ENCODE measurements at regions not wholly inside any gene's neighbourhood (a gene's known extent, or its start where the extent isn't known, plus 50 kb on each side); places are given as distances from the start of the nearest gene placed in this dataset.
"Not testable (repeated sequence)": the region's sequence is repeated elsewhere in the genome, so short reads cannot be mapped to it uniquely, and the experiment has no call there.

DNA sequence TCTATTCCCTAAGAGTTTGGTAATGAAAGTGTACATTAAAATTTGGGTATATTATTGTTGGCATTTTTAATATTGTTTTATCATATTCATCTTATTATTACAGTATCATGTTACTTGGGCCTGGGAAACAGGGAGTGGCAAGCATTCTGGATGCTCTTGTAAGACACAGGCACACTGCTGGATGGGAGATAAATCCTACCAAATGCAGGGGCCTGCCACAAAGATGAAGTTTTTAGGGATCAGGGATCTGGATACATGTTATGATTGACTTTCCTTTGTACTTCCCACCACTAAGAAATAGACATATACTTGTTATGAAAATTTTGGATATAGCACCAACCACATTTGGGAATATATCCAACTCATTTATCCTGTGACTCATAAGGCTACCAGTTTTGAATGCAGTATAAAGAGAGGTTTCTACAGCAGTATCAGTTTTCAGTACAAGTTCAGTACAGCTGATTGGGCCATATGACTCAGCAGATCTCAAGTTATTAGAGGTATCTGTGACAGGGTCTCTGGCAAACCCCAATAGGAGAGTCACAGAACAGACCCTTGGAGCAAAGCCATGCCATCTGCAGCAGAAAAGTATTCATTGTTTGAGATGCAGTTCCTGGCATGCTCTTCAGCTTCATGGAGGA lies 360.1 kb downstream of the DMAC1 start:
- H3K9me3 Mint-ChIP-seq (ENCODE audit: low read depth): no peaks in the 10 kb centered on the region
- no peaks in the 10 kb centered on the region for H3K4me1 Mint-ChIP-seq (ENCODE audit: low read depth)
- H3K27ac Mint-ChIP-seq: no peak overlapping the region
- no peaks in the 10 kb centered on the region for H3K27me3 Mint-ChIP-seq
- no peak overlapping the region for H3K4me3 Mint-ChIP-seq
- no peaks in the 10 kb centered on the region for H3K36me3 Mint-ChIP-seq

DNA sequence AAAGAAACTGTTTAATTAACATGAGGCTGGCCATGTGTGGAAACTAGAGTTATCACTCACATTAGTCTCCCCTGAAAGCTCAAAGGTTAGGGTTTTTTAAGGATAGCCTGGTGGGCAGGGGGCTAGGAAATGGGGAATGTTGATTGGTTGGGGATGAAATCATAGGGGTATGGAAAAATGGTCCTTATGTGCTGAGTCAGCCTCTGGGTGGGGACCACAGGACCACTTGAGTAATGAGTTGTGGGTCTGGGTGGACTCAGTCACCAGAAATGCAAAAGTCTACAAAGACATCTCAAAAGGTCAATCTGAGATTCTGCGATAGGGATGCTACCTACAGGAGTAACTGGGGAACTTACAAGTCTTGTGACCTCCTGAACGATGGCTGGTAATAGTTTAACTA lies 362.8 kb downstream of the DMAC1 start:
- no peak overlapping the region for H3K4me3 Mint-ChIP-seq

DNA sequence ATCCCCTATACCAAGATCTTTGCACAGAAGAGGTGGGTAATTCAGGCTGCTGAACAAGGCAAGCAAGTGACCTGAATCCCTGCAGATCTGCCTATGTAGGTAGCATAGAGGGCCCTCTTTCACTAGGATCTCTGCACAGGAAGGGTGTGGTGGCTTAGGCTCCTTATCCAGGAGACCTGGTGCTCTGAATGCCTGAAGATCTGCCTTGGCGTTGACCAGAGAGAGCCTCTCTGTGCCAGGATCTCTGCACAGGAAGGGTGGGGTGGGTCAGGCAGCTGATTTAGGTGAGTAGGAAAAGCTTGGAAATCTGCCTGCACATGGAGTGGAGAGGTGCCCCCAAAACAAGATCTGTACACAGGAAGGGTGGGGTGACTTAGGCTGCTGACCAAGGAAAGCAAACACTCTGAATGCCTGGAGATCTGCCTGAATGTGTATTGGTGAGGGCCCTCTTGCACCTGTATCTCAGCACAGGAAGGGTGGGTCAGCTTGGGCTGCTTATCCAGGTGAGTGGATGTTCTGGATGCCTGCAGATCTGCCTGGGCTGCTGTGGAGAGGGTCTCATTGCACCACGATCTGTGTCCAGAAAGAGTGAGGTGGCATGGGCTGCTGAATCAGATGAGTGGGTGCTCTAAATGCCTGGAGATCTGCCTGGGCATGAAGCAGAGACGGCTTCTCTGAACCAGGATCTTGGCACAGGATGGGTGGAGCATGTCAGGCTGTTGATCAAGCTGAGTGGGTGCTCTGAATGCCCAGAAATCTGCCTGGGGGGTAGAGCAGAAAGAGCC lies 365.9 kb downstream of the DMAC1 start:
- Mint-ChIP-seq H3K27ac (no peak overlapping the region), H3K27me3 (peaks cover 3% of the 10 kb centered on the region), H3K4me3 (no peak overlapping the region), H3K4me1 (ENCODE audit: low read depth) (no peaks in the 10 kb centered on the region), H3K9me3 (ENCODE audit: low read depth) (peaks cover 7% of the 10 kb centered on the region), H3K36me3 (no peaks in the 10 kb centered on the region)

More for the DNA sequence above, 362.8 kb downstream of the DMAC1 start:
- Mint-ChIP-seq H3K27ac (no peak overlapping the region), H3K9me3 (ENCODE audit: low read depth) (peaks cover 7% of the 10 kb centered on the region), H3K4me1 (ENCODE audit: low read depth) (no peaks in the 10 kb centered on the region), H3K36me3 (no peaks in the 10 kb centered on the region), H3K27me3 (no peaks in the 10 kb centered on the region)

DNA sequence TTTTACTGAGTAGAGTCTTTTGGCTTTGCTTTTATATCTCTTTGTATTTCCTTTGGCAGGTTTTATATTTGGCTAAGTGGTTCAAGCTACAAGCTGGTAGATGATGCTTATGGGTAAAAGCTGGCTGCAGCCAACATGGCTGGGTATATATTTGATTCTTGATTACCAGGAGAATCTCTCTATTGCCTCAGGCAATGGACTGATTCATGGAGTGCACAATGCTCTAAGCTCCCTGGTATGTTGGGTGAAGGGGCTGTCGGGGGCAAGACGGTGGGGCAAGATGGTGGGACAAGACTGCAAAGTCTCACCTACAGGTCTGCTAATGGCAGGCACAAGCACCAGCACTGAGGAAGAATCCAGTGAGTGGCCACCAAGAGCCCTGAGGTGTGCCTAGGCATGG lies 366.6 kb downstream of the DMAC1 start:
- Mint-ChIP-seq H3K4me3 (no peak overlapping the region), H3K36me3 (no peaks in the 10 kb centered on the region), H3K27ac (no peak overlapping the region), H3K27me3 (peaks cover 3% of the 10 kb centered on the region), H3K4me1 (ENCODE audit: low read depth) (no peaks in the 10 kb centered on the region), H3K9me3 (ENCODE audit: low read depth) (peaks cover 11% of the 10 kb centered on the region)

DNA sequence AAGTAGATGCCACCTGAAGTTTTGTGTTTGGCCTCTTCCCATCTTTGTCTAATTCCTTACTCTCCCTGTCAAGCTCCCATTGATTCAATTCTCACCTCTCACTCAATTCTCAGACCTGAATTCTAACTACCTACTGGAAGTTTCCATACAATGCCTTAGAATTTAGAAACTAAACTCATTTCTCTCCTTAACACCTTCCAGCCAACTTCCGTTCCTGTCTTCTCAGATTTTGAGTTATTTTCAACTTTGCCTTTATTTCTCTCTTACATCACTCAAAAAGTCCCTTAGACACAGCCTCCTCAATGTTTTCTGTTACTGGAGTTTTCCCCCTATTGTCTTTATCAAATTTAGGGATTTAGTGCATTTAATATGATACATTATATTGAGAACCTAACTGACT lies 382.2 kb downstream of the DMAC1 start:
- H3K9me3 Mint-ChIP-seq (ENCODE audit: low read depth): peaks cover 12% of the 10 kb centered on the region
- not testable (repeated sequence) for H3K36me3 Mint-ChIP-seq; H3K27ac Mint-ChIP-seq; H3K4me3 Mint-ChIP-seq; H3K27me3 Mint-ChIP-seq; H3K4me1 Mint-ChIP-seq (ENCODE audit: low read depth)

DNA sequence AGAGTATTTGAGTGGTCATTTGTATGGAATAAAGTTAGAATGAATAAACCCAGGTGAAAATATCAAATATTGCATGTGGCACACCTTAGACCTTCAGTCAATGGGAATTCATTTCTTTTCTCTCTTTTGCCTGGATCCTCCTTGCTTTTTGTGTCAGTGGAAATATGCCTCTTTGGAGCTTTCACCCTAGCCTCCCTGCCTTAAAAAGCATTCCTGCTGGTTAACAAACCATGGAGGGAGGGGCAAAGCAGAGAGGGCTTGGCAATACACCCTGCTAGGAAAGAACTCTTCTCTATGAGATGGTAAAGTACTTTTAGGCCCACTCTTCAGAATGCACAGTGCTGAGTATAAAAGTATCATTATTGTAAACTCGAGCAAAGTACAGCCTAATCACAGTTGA lies 383.7 kb downstream of the DMAC1 start:
- Mint-ChIP-seq H3K4me1 (ENCODE audit: low read depth) (no peaks in the 10 kb centered on the region), H3K36me3 (no peaks in the 10 kb centered on the region), H3K27me3 (peaks cover 2% of the 10 kb centered on the region), H3K4me3 (no peak overlapping the region), H3K9me3 (ENCODE audit: low read depth) (peaks cover 12% of the 10 kb centered on the region), H3K27ac (no peak overlapping the region)

DNA sequence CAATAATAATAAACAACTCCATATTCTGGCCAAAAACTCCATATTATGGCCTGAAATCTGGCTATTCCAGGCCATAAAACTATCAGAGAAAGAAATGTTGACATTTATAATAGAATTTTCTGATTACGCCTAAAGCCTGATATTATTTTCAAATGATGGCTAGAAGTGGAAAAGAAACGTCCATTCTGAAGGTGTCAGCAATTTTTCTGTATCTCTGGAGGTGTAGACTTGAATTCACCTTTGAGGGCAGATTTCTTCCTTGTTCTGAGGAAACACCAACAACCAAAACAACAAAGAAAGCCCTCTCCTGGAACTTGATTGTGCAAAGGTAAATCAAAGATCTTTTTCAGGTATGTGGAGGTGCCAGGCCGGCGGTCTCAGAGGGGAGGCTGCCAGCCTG lies 390.7 kb downstream of the DMAC1 start:
- H3K36me3 Mint-ChIP-seq: no peaks in the 10 kb centered on the region
- peaks cover 8% of the 10 kb centered on the region for H3K27me3 Mint-ChIP-seq
- H3K4me3 Mint-ChIP-seq: no peak overlapping the region
- H3K27ac Mint-ChIP-seq: no peak overlapping the region
- peaks cover 3% of the 10 kb centered on the region for H3K9me3 Mint-ChIP-seq (ENCODE audit: low read depth)
- peaks cover 2% of the 10 kb centered on the region for H3K4me1 Mint-ChIP-seq (ENCODE audit: low read depth)

DNA sequence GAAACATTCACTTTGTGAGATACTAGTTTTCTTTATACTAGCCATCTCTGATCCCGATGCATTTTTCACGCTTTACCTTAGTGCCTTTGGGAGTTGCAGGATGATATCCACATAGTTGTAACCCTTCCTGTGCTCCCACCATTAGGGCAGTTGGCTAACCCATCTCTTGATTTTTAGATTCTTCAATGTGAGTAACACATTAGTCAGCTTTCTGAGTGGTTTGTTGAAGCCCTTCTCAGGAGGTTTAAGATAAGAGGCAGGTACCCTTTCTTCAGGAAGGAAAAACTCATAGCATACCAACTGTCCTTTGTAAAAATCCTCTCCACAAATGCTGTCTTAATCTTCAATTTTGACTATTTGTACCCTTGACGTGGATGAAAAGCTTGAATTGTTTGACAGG lies 392.3 kb downstream of the DMAC1 start:
- Mint-ChIP-seq H3K9me3 (ENCODE audit: low read depth) (peaks cover 3% of the 10 kb centered on the region), H3K27me3 (peaks cover 8% of the 10 kb centered on the region), H3K4me1 (ENCODE audit: low read depth) (peaks cover 2% of the 10 kb centered on the region), H3K27ac (no peak overlapping the region), H3K36me3 (no peaks in the 10 kb centered on the region), H3K4me3 (no peak overlapping the region)

DNA sequence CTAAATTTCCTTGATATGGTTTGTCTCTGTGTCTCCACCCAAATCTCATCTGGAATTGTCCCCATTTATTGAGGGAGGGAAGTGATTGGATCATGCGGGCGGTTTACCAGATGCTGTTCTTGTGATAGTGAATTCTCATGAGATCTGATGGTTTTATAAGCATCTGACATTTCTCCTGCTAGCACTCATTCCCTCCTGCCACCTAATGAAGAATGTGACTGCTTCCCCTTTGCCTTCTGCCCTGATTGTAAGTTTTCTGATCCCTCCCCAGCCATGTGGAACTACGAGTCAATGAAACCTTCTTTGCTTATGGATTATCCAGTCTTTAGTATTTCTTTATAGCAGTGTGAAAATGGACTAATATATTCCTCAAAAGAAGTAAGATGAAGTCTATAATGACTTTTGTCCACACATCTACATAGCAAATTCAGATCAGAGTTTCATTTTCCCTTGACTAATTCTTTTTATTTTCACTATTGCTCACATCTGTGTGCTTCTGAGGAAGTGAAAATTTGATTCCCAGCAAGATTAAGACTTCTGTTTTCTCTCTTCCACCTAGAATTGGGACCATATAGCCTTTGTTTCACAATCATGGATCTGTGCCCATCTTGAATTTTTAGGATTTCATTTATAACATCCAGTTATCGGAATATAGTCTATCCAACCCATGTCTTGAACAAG lies 393.5 kb downstream of the DMAC1 start:
- H3K4me1 Mint-ChIP-seq (ENCODE audit: low read depth): peaks cover 2% of the 10 kb centered on the region
- no peaks in the 10 kb centered on the region for H3K36me3 Mint-ChIP-seq
- H3K27me3 Mint-ChIP-seq: peaks cover 8% of the 10 kb centered on the region
- H3K9me3 Mint-ChIP-seq (ENCODE audit: low read depth): peaks cover 3% of the 10 kb centered on the region
- H3K27ac Mint-ChIP-seq: no peak overlapping the region
- H3K4me3 Mint-ChIP-seq: no peak overlapping the region

DNA sequence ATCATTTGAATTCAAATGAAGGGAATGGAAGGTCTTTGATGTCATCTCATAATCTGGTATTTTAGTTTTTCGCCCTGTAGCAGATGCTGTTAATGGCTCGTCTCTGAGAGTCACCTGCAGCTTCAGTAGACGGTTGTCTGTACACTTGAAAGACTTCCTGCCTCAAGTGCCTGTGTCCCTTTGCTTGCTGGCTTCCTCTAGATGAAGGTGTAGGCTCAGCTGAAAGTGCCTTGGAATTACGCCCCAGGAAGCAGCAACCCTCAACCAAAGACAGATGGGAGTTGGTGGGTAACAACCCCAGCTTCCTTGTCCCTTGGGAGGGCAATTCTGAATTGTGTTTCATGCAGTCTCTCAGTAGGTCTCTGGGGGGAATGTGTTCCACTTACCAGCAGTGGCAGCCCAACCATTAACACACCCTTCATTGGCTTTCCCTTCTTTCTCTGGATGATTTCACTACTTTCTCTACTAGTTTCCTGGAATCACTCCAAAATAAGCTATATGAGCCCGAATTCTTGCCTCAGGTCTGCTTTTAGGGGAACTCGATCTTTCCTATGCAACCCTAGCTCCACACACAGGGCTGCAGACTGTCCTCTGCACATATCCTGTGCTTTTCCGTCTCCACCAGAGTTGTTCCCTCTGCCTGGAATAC lies 395.6 kb downstream of the DMAC1 start:
- H3K27ac Mint-ChIP-seq: no peak overlapping the region
- peaks cover 9% of the 10 kb centered on the region for H3K27me3 Mint-ChIP-seq
- H3K36me3 Mint-ChIP-seq: no peaks in the 10 kb centered on the region
- H3K9me3 Mint-ChIP-seq (ENCODE audit: low read depth): peaks cover 3% of the 10 kb centered on the region
- H3K4me1 Mint-ChIP-seq (ENCODE audit: low read depth): peaks cover 2% of the 10 kb centered on the region
- no peak overlapping the region for H3K4me3 Mint-ChIP-seq

DNA sequence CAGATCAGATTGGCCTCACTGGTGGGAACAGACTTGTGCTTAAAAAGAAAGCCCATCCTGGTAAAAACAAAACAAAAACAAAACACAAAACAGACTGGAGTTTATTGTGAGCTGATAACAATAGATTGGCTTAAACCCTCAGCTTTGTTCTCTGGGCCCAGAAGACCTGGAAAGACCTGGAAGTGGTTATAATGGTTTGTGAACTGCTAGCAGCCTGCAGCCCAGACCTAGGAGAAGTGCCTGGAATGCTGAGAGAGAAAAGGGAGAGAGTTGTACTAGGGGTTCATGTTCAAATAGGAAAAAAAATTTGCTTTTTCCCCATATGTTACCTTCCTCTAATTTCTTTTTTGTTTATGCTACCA lies 396.6 kb downstream of the DMAC1 start:
- no peak overlapping the region for H3K27ac Mint-ChIP-seq

DNA sequence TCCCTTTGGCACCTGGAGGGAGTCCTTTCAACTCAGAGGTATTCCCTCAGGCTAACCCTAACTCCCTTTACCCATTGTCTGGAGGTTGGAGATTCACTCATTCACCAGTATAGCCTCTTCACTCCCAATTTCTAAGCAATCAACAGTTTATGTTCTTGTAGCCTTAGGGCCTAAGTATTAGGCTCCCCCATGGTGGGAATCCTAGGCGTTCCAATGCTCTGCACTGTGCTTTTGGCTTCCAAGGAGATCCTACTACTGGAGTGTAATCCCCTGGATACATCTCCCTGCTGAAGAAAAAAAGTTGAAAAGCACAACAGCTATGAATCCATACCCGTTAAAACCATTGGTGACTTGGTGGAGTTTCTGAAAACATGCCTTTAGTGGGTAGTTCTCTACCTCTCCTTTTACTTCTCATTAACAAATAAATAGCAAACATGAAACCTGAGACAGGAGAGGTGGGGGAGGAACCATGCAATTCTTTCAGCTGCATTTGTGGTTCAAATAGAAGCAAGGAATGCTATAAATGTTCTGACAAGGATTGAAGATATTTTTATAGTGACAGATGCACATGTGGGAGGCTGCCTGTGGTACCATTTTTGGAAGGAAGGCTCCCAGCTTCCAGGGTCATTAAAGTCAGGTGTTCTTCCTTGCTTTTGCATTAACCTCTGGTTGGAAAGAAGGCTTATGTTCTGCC lies 397.1 kb downstream of the DMAC1 start:
- H3K4me1 Mint-ChIP-seq (ENCODE audit: low read depth): peaks cover 2% of the 10 kb centered on the region
- no peak overlapping the region for H3K27ac Mint-ChIP-seq
- H3K27me3 Mint-ChIP-seq: peaks cover 4% of the 10 kb centered on the region
- no peak overlapping the region for H3K4me3 Mint-ChIP-seq
- no peaks in the 10 kb centered on the region for H3K36me3 Mint-ChIP-seq
- H3K9me3 Mint-ChIP-seq (ENCODE audit: low read depth): no peaks in the 10 kb centered on the region

More for the DNA sequence above, 396.6 kb downstream of the DMAC1 start:
- H3K27me3 Mint-ChIP-seq: peaks cover 7% of the 10 kb centered on the region
- H3K4me1 Mint-ChIP-seq (ENCODE audit: low read depth): peaks cover 2% of the 10 kb centered on the region
- no peak overlapping the region for H3K4me3 Mint-ChIP-seq
- H3K9me3 Mint-ChIP-seq (ENCODE audit: low read depth): peaks cover 3% of the 10 kb centered on the region
- H3K36me3 Mint-ChIP-seq: no peaks in the 10 kb centered on the region

DNA sequence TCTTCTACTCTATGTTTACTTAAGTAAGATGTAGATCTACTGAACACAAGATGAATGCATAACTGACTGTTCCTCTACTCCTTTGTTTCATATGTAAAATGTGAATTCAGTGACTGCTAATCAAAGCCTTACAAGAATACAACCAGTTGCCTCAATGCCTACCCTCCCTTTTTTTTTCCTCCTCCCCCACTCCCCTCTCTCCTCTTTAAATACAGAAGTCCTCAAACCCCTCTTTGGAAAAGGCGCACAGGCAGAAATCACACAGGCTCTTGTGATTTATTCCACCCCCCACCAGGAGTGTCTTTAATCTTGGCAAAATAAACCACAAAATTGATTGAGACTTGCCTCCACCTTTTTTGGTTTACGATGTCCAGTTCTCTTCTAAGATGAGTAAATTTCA lies 398.5 kb downstream of the DMAC1 start:
- no peaks in the 10 kb centered on the region for H3K9me3 Mint-ChIP-seq (ENCODE audit: low read depth)

DNA sequence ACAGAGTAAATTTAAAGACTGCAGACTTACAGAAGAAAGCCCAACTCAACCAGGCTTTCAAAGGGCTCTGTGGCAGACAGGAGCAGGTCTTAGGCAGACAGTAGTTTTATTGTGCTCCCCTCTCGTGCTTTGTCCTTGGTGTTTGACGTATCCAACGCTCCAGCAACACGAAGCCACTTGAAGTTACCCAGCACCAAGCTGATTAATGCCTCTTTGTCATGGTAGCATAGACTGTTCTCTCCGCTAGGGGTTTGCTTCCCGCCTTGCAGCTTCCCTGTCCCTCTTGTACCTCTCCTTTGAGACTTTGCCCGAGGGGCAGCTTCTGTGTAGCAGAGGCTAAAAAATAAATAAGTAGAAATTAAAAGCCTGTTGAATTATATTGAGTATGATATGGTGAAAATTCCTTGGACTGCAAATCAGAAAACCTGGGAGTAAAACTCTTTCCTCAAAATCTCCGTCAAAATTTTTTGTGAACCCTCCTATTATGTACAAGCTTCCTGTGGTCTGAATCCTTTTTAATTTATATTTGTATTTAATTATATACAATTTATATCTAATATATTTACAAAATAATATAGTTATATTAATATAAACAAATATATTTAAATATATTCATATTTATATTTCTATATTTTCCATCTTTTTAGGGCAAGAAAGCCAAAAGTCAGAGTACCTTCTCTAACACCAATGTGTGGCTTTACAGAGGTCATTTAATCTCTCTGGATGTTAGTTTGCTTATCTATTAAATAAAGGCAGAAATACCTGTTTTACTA lies 405.4 kb downstream of the DMAC1 start:
- Mint-ChIP-seq H3K36me3 (no peaks in the 10 kb centered on the region), H3K27me3 (peaks cover 4% of the 10 kb centered on the region), H3K9me3 (ENCODE audit: low read depth) (no peaks in the 10 kb centered on the region), H3K4me1 (ENCODE audit: low read depth) (no peaks in the 10 kb centered on the region), H3K4me3 (no peak overlapping the region), H3K27ac (no peak overlapping the region)

More for the DNA sequence above, 398.5 kb downstream of the DMAC1 start:
- Mint-ChIP-seq H3K4me3 (no peak overlapping the region), H3K4me1 (ENCODE audit: low read depth) (peaks cover 2% of the 10 kb centered on the region), H3K27ac (no peak overlapping the region), H3K27me3 (peaks cover 3% of the 10 kb centered on the region), H3K36me3 (no peaks in the 10 kb centered on the region)

All from activated naive CD8-positive, alpha-beta T cell (primary cell).